Activated CD8-positive, alpha-beta memory T cell treated with anti-CD3 and anti-CD28 coated beads, Interleukin-2, amount 50 U/mL, for 24 hours (primary cell): ENCODE measurements at regions not wholly inside any gene's neighbourhood (a gene's known extent, or its start where the extent isn't known, plus 50 kb on each side); places are given as distances from the start of the nearest gene placed in this dataset.
"Not testable (repeated sequence)": the region's sequence is repeated elsewhere in the genome, so short reads cannot be mapped to it uniquely, and the experiment has no call there.

Experiments used
- DNase-seq: peaks from one replicate; pipeline ENCODE4 v3.0.0-alpha.2; 2020; ENCODE audit errors: extremely low read depth

GRCh38 chr10:124244256-124244877 lies 151.0 kb upstream of the CHST15 start:
- DNase-seq = no peak

DNA sequence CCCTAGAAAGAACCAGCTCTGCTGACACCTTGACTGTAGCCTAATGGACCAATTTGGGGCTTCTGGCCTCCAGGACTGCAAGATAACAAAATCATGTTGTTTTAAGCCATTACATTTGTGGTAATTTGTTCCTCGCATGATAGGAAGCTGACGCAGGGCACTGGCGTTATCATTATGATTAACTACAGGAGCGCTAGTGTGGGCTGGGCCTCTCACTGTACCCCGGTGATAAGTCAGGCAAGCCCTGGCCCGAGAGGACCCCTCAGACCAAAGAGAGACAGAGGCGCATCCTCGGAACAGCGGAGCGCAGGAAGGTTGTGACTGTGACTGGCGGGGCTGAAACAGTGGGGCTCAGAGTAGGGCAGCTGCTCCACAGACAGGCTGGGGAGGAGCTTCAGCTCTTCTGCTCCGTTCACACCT lies 150.3 kb upstream of the CHST15 start:
- no peak for DNase-seq

- no peak for DNase-seq
Observed at GRCh38 chr10:124242791-124243190, 149.4 kb upstream of the CHST15 start.

- no peak for DNase-seq
Observed at GRCh38 chr10:124242365-124242764, 149.0 kb upstream of the CHST15 start.

DNA sequence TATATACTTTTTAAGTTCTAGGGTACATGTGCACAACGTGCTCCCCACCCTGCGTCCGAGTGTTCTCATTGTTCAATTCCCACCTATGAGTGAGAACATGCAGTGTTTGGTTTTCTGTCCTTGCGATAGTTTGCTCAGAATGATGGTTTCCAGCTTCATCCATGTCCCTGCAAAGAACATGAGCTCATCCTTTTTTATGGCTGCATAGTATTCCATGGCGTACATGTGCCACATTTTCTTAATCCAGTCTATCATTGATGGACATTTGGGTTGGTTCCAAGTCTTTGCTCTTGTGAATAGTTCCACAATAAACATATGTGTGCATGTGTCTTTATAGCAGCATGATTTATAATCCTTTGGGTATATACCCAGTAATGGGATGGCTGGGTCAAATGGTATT lies 148.1 kb upstream of the CHST15 start:
- DNase-seq = not testable (repeated sequence)

DNA sequence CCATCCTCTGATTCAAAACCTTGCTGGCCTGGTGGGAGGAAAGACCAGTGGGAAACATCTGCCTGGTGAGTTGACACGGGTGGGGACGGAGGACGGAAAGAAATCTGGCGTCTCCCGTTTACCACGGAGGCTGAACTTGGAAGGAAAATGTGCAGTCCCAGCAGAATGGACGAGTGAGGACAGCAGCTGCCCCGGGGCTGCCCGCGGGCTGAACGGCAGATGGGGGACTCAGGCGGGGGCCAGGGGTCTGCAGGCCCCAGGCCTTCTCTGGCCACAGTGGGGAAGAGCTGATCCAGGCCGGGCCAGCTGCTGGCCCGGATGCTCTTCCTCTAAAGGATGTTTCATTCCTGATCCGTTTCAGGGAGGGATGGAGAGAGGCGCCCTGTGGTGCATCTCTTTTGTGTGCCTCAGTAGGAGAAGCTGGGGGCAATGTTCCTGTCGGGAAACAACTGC lies 147.5 kb upstream of the CHST15 start:
- DNase-seq = no peak

- no peak for DNase-seq
Observed at GRCh38 chr10:124239696-124240095, 146.3 kb upstream of the CHST15 start.

DNA sequence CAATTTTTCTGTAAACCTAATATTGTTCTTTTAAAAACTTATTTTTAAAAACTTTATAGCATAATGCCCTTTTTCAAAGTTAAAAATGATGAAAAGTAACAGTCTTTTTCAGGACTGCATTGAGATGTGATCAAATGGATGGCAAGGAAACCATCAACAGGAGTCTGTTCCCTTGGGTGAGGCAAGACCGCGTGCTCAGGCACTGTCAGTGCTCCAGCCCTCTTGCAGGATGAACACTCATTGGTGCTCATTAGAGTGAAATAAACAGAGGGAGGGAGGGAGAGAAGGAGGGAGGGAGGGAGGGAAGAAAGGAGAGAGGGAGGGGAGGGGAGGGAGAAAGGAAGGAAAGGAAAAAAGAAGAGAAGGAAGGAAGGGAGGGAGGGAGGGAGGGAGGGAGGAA lies 145.7 kb upstream of the CHST15 start:
- no peak for DNase-seq

DNA sequence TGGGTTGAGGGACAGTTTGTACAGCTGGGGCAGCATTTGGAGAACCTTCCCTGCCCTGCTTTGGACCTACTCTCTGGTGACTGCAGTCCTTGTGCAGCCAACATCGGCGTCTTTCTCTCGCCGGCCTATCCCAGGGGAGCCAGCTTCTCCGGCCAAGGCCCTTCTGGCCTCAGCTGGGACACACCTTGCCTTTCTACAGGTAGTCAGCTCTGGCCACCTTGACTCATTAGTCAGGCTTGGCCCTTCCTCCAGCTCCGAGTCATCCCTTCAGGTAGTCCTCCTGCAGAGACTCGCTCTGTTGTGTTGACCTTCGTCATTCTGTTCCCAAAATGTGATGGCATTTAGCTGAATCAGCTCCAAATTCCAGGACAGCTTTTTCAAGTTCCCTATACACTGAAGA lies 145.0 kb upstream of the CHST15 start:
- DNase-seq = no peak

- DNase-seq = no peak
Observed at GRCh38 chr10:124237282-124237961, 144.0 kb upstream of the CHST15 start.

GRCh38 chr10:124236816-124237215 lies 143.4 kb upstream of the CHST15 start:
- no peak for DNase-seq

- DNase-seq = no peak
Observed at GRCh38 chr10:124236136-124236535, 142.7 kb upstream of the CHST15 start.

DNA sequence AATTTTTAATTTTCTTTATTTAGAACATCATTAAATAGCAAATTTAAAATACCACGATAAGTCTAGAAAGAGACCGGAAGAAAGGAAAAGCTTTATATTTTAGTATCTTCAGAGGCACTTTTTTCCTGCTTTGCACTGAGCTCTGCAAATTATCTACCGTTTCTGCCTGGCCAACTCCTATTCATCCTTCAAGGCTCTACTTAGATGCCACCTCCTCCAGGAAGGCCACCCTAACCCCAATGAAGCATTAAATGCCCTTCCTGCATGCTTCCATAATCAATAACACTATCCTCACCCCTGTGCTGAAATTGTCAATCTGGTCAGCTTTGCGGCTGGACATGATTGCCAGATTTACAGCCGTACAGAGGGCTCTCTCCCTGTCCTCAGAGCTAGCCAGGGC lies 141.8 kb upstream of the CHST15 start:
- DNase-seq = no peak

- no peak for DNase-seq
Observed at GRCh38 chr10:124233546-124234138, 140.2 kb upstream of the CHST15 start.

- DNase-seq = no peak
Observed at GRCh38 chr10:124232686-124233545, 139.5 kb upstream of the CHST15 start.

DNA sequence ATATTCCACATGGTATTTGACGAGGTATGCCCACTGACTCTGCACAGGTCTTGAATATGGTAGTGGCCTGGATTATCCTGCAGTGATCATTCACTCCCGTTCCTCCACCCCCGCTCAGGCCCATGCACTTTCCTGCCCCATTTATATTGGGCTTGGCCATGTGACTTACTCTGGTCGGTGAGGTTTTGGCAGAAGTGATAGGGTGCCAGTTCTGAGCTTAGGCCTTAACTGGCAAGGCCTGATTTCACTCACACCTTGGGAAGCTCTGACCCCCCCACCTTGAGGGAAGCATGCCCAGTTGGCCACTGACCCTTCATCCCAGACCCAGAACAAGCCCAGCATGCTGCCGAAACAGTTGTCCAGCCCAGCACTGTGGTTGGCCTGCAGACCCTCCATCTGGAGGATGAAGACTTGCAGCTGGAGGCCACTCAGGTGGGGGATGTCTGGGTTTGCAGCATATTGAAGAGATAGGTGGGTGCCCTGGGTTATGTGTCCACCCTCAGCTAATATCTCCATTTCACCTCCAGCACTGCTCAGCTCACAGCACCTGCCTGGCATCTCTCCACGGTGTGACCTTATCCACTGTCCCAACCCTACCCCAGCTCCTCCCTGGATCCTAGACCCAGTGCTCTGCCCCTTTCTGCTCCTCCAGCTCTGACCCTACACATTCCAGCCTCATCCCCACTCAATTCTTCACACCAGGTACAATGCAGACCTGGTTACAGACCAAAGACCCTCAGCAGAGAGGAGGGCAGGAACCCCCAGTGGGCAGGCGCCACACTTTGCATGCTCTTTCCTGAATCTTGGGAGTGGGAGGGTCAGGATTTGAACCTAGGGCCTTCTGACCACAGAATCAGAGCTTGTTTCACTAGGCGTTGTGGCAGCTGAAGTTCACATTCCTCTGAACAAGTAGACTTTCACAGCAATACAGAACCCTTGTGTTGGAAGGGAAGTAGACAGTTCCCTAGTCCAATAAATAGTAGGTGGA lies 138.1 kb upstream of the CHST15 start:
- DNase-seq = no peak

GRCh38 chr10:124230635-124231167 lies 137.3 kb upstream of the CHST15 start:
- no peak for DNase-seq

DNA sequence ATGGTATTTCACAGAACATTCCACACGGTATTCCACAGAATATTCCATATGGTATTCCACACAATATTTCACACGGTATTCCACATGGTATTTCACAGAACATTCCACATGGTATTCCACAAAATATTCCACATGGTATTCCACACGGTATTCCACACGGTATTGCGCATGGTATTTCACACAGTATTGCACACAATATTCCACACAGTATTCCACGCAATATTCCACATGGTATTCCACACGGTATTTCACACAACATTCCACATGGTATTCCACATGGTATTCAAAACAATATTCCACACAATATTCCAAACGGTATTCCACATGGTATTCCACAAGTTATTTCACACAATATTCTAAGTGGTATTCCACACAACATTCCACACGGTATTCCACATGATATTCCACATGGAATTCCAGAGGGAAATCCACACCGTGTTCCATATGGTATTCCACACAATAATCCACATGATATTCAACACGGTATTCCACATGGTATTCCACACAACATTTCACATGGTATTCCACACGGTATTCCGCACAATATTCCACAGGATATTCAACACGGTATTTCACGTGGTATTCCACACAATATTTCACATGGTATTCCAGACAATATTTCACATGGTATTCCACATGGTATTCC lies 136.7 kb upstream of the CHST15 start:
- DNase-seq = no peak

GRCh38 chr10:124229201-124229988 lies 136.0 kb upstream of the CHST15 start:
- DNase-seq = no peak
